NCI-H1694 treated with DMSO at 0.1 percent for 48 hours (cell line): ENCODE measurements at regions not wholly inside any gene's neighbourhood (a gene's known extent, or its start where the extent isn't known, plus 50 kb on each side); places are given as distances from the start of the nearest gene placed in this dataset.

Experiments used
- DNase-seq: peaks from one replicate; lab custom pipeline; 2025; lab: John Stamatoyannopoulos, UW

DNA sequence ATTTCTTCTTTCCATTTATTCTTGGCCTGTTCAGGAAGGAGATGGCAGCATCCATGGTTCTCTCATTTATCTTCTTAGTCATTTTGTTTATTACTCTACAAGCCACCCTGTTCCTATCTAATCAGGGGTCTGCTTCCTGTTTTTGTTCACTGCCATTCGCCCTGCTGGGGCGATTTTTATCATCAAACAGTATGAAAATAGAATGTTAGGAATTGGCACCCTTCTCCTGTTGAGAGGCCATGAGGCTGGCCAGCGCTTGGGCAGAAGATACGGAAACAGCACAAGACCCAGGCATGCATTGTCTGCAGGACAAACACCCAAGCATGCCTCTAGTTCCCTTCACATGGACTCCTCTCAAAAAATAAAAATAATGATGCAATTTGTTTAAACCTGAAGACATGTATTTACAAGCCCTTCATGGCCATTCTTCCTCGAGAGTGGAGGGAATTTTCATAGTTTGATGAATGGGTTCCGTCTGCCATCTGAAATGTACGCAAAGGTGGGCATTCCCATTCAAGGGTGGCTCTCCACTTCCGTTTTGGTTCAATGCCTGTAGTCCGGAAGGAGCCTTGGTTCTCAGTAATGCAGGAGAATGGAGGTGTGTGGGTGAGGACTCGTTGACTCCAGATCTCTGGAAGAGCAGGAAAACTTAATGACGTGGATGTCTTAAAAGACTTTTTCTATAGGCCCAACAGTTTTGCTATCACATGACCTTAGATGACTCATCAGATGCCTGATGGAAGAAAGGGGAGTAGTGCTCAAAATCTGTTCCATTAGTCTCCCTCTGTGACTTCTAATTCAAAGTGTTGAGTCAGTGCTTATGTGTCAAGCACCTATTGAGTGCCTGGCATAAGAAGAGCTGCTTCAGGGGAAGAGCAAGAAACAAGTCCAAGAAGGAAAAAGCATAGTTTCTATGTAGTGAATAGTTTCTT, 252.4 kb upstream of the TBX3 start:
- no peak for DNase-seq

DNA sequence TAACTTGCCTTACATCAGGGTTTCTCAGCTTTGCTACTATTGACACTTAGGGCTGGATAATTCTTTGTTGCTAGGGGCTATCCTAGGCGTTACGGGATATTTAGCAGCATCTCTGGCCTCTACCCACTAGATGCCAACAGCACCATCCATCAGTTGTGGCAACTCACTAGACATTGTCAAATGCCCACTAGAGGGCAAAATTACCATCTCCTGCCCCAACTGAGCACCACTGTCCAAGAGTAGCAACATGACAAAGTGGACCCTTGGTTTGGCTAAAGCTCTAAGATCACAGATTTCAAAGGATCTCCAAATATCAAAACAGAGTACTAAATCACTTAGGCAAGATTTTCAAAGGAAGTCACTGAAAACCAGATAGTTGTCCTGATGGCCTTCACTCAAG, 251.7 kb upstream of the TBX3 start:
- DNase-seq = no peak

DNA sequence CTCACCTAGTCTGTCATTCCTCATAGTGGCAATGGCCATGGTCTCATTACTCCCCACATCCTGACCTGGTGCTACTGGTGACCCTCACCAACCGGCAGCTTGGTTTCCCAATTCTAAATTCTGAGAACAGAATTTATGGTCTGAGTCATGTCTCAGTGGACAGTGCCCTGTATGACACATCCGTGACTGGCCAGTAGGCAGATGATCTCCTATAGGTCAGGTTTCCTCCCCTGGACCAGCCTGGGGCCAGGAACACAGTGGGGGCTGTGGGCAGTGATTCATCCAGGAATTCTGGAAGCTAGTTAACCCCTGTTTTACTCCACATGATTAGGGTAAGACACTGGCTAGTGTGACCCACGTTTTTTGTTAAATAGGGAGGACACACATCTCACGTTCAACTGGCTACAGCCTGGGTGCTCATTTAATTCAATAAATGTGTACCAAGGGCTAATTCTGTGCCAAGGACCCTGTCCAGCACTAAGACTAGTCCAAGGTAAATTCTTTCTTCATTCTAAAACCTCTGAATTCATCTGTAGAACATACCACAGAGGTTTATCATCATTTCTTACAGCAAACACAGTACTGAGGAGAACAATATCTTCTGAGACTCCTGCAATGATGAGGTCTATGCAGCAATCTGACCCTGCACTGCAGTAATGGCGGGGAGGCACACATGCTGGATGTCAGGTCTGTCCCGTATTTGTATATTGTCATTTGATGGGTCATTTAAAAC, 249.6 kb upstream of the TBX3 start:
- no peak for DNase-seq

DNA sequence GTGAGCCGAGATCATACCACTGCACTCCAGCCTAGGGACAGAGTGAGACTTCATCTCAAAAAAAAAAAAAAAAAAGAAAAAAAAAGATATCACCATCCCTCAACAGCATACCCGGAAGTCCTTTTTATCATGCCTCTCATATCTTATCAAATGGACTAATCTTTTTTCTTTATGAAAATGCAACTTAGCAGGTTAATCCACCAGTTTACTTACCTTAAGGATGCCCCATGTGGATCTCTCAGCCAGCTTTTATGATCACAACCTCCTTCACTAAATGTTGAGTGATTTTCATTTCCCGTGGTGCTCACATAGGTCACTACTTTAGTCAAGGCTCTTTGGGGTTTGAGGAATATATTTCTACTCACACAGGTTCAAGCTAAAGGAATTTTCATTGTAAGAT, 248.8 kb upstream of the TBX3 start:
- no peak for DNase-seq

DNA sequence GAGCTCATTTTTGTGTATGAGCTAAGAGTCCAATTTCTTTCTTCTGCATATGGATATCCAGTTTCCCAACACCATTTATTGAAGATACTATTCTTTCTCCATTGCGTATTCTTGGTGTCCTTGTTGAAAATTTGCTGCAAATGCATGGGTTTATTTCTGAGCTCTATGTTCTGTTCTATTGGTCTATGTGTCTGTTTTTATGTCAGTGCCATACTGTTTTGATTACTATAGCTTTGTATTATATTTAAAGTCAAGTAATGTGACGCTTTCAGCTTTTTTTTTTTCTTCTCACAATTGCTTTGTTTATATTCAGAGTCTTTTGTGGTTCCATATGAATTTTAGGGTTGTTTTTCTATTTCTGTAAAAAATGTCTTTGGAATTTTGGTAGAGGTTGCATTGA, 247.1 kb upstream of the TBX3 start:
- no peak for DNase-seq

DNA sequence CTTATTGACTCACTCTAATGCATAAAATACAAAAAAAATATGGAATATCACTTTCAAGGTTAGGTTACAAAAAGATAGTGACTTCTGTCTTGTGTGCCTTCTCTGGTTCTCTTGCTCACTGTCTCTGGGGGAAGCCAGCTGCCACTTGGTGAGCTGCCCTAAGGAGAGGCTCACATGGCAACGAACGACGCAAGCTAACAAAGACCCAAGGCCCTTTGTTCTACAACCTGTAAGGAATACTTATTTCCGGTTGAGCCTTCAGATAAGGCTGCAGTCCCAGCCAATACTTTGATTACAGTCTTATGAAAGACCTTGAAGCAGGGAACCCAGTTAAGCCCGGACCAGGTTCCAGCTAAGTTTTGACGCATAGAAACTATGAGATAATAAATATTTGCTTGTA, 242.4 kb upstream of the TBX3 start:
- no peak for DNase-seq

DNA sequence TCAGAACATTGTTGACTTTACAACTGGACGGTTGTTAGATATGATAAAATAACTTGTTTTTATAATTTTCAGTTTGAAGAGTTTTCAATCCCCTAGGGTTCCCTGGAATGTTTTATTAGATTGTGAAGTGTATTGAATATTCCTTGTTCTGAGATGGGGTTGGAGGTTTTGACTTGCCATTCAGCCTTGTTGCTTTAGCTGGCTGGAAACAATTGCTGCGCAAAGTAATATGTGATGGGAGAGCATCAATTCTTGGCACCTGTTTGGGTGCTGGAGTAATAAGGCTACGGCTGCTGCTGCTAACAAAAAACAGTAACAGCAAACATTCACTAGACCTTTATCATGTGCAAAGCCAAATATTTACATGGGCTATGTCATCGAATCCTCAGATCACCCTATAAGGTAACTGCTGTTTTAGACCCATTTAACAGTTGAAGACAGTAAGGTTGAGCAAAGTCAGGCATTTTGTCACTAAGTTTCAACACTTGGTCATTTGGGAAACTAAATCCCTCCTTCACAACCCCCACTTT, 241.0 kb upstream of the TBX3 start:
- DNase-seq = no peak

DNA sequence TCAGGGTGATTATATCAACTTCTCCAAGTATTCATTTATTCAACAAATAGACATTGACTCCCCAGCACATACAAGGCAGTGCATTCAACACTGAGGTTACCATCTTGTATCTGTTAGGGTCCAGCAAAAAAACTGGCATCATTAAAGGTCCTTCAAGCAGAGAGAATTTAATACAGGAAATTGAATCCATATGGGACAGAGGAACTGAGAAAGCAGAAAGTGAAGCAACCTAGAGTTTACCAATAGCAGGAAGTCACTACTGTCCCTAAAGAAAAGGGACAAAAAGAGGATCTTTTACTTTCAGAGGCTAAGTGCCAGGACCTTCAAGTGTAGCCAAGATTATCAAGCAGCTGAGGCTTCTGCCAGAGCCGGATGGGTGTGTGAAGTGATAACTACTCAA, 237.8 kb upstream of the TBX3 start:
- DNase-seq = no peak

DNA sequence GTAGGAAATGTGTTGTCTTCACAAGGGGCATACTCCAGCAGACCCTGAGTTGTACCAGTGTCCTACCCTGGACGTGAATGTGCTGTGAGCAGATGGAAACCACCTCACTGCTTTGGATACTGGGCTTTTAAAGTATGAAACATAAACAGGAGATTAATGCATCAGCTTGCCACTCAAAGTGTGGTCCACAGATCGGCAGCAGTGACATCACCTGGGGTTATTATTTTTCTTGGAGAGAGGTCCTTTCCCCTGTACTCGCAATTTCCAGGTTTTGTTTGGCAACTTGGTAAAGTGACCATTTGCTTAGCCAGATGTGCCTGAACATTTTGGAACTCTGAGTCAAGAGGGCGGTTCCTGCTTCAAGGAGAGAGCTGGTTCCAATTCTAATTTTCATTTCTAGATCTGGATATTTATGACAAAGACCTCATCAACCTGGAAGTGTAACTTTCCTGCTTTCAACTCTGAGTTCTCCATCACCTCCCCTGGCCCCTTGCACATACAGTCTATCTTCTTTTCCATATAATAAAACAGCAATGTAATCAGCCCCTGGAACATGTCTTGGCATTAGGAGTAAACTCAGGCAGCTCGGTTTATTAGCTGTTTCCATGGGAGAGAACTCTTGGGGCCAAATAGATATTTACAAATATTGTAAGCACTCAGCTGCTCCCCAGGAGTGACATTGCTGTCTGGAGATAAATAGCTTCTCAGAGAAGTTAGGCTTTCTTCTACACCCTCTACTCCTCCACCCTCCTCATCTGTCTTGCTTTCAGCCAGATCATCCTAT, 237.0 kb upstream of the TBX3 start:
- DNase-seq = no peak

DNA sequence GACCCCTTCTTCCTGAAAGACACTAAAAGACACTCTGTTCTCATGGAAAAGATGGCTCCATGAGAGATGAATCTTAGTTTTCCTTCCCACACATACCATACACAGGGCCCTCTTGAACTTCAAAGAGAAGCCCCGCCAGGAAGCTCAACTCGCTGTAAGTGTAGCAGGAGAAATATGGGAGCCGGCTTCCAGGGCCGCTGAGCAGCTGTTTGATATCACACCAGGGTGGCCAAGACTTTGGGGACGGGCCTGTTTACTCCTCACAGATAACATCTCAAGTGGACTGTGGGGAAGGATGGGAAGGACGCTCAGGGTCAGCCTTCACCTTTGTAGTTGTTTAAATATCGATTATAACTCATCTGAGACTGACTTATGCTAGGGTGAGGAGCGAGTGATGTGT, 235.5 kb upstream of the TBX3 start:
- DNase-seq = no peak

DNA sequence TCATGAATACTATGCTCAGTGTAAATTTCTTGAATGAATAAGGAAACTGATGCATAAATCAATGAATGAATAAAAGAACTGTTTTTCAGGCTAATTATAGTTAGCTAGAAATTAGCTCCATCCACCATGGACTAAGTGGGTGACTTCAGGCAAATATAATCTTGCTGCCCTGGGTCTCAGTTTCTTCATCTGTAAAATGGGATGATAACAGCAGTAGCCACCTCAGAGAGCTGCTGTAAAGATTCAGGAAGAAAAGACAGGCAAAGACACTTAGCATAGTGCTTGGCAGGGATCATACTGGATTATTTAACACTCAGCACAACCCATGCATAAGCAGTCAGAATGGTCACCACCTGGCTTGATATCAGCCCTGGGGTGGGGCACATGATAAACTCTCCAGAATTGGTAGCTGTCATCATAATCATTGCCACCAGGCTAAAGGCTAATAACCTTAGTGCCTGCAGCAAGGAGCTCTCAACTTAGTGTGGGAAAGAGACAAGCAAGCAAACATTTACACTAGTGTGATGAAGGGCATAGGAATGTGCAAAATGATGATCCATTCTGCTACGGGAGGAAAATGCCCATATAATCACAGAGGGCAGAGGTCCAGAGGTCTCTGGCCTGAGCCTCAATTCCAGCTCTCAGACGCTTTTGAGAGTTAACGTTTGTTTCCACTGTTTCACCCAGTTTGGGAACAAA, 234.7 kb upstream of the TBX3 start:
- no peak for DNase-seq

DNA sequence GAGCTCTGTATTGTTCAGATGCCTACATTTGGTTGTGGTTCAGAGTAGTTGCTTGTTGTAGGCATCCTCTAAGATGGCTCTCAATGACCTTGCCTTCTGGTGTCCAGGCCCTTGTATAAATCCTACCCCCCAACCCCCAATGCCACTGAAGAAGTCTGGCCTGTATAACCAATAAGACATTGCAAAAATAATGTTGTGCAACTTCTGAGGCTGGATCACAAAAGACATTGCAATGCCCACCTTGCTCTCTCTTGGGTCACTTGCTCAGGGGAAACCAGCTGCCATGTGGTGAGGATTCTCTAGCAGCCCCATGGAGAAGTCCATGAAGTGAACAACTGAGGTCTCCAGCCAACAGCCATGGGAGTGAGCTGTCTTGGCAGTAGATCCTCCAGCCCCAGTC, 234.0 kb upstream of the TBX3 start:
- no peak for DNase-seq

DNA sequence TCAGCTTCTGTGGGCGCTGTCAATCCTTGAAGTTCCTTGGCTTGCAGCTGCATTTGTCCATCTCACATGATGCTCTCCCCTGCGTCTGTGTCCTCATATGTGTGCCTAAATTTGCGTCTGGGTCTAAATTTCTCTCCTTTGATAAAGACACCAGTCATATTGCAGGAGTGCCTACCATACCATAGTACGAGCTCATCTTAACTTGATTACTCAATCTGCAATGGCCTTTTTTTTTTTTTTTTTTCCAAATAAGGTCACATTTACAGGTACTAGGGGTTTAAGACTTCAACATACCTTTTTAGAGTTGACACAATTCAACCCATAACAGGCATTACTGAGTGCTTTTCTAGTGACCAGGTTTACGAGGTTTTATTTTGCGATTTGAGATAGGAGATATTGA, 233.3 kb upstream of the TBX3 start:
- no peak for DNase-seq

DNA sequence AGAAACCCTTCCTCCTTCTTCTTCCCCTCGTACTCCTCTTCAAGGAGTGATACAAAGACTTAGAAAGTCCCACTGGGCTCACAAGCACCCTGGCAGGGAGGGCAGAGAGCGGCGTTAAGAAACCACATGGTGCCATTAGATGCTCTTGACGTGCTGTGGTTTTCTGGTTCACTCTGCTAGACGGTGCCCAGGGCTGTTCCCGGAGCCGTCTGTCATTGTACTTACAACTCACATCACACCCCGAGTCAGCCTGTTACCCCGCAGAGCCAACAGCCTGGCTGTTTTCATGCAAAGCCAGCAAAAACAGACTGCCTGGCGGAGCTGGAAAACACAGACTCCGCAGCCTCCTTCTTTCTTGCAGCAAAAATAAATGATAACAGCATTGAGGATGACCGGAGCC, 232.6 kb upstream of the TBX3 start:
- DNase-seq = no peak

DNA sequence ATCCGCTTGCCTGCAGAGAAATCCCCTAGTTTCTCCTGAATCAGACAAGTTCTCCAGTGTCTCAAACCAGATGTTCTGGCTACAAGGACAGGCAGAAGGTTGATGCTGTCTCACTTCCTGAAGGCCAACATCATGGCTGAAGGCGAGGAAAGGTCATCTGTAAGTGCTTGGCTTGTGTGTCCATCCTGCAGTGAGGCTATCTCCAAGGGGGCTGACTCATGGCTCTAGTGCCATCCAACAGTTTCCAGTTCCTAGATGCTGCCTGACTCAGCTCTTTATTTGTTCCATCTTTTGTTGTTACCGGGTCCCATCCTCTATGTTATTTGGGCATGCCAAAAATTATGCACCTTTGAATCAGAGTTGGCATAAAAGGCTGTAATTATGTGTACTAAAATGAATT, 232.1 kb upstream of the TBX3 start:
- no peak for DNase-seq

DNA sequence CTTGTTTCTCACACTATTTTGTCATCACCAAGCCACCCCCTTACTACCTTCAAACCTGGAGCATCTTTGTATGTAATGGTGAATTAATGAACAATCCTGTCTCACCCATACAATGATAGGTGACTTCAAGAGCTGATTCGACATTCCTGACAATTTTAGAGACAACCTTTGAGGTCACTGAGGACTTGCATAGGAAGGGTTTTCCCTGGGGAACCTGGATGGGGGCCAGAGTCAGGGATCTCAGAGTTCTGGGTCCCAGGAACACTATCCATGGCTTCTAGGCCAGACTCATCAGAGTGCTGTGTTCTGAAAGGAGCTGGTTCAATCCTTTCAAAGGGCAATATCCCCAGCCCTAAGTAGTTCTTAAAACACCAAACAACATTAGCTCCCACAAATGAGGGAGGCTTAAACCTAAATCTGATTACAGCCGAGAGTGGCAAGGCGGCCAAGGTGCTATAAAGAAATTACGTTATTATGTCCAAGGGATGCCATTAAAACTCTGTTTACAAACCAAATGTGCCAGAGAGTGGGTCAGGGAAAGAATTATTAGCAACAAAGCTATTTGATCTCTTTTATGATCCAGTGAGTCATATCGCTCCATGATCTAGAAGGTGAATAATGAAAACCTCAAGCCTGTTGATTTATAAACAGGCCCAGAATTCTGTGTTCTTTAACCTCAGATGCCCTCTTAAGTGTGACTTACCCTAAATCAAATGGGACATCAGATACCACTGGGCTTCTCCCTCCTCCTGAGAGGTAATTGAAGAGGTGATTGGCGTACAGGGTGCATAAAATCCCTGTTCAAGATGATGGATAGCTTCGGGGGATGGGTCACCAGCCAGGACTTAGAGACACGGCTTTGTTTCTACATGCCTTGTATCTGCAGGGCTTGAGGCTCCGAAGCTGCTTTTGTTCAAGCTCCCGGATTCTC, 230.2 kb upstream of the TBX3 start:
- no peak for DNase-seq

DNA sequence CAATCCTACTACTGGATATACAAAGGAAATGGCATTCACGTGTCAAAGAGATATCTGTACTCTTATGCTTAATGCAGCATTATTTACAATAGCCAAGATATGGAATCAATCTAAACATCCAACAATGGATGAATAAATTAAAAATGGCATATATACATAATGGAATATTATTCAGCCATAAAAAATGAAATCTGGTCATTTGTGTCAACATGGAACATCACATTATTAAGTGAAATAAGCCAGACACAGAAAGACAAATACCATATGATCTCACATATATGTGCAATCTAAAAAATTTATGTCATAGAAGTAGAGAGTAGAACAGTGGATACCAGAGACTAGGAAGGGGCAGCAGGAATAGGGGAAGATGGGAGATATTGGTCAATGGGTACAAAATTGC, 228.8 kb upstream of the TBX3 start:
- DNase-seq = no peak

DNA sequence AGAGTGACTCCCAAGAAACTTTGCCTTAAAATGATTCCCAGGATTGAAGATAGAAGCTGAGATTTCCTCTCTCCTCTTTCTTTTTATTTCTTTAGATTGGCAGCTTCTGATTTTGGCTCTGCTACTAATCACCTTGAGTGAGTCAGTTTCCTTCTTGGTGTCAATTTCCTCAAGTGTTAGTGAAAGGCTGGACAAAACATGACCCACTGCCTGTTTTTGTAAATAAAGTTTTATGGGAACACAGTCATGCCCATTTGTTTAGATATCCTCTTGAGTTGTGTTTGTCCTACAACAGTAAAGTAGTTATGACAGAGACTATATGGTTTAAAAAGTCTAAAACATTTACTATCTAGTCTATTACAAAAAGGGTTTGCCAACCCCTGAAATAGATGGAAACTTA, 227.2 kb upstream of the TBX3 start:
- no peak for DNase-seq

DNA sequence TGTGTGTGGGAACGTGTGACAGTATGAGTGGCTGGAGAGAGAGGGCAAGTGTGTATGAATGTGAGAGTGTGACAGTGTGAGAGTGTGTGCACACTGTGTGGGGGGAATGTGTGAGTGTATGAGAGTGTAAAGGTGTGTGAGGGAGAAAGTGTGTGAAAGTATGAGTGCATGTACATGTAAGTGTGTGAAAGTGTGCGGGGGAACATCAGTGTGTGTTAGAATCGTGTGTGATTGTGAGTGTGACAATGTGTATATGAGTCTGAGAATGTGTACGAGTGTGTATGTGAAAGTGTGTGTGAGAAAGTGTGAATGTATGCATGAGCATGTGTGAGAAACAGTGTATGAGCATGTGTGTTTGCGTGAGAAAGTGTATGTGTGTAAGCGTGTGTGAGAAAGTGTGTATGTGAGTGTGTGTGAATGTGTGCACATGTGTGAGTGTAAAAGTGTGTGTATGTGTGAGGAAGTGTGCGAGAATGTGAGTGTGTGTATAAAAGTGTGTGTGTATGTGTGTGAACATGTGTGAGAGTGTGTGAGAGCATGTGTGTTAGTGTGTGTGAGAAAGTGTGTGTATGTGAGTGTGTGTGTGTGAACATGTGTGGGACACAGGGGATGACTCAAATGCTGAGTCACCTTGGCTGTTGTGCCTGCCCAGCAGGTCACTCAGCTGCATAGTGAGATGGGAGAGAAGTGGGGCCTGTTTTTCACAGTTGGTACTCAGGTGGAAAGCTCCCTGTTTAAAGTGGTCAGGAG, 220.5 kb upstream of the TBX3 start:
- DNase-seq = no peak

DNA sequence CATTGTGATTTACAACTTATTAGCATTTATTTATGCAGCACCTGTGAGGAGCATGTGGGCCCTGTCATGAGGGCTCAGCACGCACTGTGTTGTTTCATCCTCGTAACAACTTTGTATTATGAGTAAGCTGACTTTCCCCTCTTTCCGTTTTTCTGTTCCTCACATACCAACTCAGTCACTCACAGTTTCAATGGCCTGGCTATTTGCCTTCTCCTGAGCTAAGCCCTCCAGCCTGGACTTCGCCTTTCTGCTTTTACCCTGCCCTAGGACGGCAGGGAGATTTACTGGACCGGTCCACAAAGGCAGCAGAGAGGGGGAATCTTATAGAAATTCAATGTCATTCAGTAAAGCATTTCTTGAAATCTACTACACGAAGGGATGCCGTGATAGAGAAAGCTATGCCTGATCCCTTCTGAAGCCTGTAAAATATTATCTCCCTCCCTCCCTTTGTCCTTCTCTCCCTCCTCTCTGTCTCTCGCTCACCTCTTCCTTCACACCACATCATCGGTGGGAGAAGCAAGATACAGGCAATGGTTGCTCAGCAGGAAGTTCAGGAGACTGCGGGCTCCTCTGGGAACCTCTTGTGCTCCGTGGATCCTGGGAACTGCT, 219.2 kb upstream of the TBX3 start:
- no peak for DNase-seq
